HG03280 (cell line): ENCODE measurements at regions not wholly inside any gene's neighbourhood (a gene's known extent, or its start where the extent isn't known, plus 50 kb on each side); places are given as distances from the start of the nearest gene placed in this dataset.

Experiments used
- ATAC-seq: cut with Tn5 transposase; IDR thresholded peaks from one replicate; pipeline ENCODE4 v1.9.1; 2021; ENCODE audit warnings: mild to moderate bottlenecking, moderate library complexity; ENCODE audit not compliant: unreplicated experiment

DNA sequence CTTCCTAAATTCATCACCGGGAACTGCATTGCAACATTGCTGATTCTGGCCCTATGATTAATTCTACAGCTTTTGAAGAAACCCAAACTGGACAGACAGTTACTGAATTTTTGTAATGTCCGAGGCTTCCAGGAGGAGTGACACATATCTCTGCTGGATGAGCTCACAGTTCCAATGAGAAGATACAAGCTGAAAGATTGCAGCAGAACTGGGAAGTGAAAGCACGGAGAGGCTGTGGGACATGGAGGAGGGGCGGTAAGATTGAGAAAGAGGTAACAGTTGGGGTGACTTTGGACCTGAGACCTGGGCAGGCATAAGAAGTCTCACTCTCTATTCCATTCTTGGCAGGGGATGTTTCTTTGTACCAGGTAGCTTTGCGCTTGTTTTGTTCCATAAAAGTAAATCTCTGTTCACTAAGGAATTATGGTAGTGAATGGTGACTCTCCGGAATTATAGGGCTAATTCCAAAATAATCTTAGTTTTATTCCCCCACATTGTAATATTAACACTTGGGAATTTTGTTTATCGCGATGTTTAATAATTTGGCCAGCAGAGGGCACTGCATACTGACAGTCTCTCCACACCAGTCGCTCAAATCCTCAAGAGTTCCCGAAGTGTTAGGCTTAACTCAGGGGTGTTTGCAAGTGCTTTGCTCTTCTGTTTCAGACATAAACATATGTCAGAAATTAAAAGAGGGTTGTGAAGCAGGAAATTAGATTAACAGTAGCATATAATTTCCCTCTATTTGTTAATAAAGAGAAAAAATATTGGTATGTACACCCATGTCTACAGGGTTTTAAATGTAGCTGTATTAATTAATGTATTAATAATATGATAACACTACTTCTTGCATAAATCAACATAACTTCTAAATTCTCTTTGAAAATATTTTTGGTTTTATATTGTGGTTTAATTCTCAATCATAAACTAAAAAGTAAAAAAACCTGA is 201.4 kb downstream of the SOCS6 start:
- peak; percentile 46 for ATAC-seq

GRCh38 chr18:70489571-70489970 is 200.7 kb downstream of the SOCS6 start:
- ATAC-seq: no peak

DNA sequence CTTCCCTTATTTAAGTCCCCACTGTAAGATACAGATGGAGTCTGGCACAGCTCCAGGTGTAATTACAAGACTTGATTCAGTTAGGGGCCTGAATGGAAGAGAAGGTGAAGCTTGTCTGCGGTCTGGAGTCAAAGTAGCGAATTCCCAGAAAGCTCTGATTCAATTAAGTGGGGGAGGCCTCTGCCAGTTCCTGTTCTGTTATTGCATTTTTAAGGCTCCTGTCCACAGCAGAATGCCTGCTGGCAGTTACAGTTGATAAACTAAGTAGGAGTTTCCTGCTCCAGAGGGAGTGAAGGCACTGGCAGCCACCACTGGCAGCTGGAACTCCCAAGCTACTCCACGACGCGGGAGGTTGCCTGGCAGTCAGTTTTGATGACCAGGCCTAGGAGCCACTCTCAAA is 181.1 kb downstream of the SOCS6 start:
- no peak for ATAC-seq

DNA sequence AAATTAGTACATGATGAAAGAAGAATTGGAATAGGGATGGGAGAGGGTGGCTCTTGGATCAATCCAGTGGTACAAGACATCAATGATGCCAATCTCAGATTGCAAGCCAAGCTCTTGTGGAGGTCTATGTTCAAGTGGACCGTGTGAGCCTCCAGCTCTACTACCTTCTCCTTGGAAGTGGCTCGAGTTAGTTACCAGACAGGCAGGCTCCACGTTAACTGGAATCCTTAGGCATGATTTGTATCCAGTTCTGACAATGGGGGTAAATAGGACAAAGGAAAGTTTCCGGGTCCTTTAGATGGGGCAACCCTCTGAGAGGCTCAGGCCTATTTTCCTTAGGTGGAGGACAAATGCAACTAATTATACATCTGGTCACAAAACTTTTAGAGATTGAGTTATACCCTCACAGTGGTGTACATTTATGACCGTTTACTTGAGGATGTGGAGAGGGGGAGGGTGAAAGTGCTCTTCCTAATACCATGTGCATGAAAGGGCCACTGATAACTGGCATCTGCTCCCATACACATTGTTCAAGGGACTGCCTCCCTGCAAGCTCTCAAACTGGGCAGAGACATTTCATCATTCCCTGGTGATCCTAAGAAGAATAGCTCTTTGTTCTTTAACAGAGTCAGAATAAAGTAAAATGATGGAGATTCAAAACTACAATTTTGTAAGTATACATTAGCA is 180.2 kb downstream of the SOCS6 start:
- ATAC-seq: no peak

DNA sequence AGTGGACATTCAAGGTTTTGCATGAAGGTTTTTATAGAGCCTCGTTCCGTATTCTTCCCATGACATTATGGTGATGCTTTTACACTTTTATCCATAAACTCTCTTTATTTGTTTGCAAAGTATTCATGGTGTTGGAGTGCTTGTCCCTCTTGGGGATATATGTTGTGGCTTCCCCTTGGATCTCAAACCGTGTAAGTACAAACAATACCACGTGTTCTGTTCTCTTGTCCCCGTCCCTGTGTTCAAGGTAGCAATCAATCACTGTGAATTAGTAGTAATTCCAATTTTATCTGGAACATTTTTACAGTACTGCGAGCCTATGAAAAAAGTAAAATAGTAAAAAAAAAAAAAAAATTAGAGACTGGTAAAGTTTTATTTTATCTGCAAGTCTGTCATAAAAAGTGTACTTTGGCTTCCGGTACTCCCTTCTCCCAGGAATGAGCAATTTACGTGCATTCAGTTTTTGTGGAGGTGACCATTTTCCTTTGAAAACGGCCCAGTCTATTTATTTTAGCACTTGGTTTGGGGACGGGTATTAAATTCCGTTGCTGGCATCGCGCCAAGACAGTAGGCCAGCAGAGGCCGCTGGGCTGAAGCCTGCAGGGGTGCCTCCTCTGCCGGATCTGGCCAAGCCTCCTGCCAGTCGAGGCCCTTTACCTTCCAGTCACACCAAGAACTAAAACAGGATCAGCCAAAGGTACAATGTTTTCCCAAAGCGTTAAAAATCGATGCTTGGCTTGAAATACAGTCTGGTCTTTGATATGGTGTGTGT is 175.7 kb downstream of the SOCS6 start:
- no peak for ATAC-seq

DNA sequence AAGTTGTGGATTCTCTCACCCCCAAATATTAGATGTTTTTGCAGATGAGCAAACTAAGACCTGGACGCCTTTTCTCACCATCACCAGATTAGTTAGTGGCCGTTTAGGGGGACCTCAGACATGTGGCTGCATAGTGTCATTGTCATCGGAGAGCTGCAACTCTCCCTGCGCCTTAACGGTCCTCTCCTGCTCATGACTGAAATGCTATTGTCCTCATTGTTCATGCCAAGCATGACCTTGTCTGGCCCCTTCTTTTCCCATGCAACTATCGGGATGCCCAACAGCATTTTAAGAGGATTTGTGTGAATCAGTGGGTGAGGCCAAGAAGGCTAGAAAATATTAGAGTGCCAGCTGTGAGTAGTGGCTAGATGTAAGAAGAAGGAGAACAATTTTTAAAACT is 174.2 kb downstream of the SOCS6 start:
- no peak for ATAC-seq

- no peak for ATAC-seq
These were observed 173.2 kb downstream of the SOCS6 start for GRCh38 chr18:70462078-70462439.

DNA sequence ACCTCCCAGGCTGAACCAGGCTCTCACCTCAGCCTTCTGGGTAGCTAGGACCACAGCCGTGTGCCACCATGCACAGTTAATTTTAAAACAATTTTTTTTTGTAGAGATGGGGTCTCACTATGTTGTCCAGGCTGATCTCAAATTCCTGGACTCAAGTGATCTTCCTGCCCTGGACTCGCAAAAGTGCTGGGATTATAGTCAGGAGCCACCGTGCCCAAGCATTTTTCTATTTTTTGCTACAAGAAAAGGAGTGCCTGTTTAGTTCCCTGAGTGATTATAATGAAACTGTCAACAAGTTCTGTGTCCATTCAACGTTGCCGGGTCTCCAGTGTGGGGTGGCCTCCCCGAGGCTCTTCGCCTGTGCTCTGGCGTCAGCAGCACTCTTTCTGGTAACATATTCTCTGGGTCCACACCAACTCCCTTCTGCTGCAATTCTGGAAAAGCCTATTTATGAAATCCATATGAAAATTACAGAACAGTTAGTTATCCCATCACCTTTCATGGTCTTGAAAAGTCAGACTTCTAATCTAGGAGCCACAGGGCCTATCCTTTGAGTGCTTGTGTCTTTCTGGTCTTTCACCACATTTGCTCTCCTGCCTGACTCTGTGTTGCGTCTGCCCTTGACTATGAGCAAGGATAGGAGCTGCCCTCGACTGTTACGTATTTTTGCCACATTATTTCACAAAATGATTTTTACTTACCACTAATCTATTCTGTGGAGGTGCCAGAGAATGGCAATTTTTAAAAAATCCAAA is 172.7 kb downstream of the SOCS6 start:
- no peak for ATAC-seq

DNA sequence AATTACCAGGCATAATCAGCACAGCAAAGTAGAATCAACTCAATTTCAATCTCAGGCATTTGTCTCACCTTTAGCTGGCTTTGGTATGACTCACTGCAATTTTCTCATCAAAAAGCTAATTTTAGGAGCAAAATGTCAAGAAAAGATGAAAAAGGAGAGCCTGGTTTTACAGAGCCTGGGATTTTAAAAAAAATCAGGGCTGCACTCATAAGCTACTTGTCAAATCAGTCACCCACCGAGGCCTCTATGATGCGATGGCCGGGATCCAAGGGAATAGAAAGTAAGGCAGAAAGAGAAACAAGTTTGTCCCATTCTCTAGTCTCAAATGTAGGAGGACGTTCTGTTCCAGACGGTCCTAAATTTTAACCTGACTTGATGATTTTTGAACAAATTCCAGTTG is 170.9 kb downstream of the SOCS6 start:
- ATAC-seq: no peak

DNA sequence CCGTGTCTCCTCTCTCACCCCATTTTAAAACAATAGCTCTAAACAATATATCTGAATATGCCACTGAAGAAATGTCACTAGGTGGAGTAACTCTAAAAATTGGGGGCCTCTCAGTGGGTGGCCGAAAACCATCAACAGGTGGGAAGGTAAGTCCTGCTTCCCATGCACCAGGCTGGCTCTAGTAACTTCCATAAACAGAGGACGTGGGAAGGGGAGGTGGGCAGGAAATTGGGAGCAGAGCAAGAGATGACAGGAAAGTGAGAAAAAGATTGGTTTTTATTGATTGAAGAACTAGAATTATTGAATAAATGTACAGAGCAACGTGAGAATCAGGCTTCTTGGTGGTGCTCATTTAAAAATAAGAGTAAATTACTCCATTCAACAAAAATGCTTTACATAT is 170.4 kb downstream of the SOCS6 start:
- no peak for ATAC-seq

DNA sequence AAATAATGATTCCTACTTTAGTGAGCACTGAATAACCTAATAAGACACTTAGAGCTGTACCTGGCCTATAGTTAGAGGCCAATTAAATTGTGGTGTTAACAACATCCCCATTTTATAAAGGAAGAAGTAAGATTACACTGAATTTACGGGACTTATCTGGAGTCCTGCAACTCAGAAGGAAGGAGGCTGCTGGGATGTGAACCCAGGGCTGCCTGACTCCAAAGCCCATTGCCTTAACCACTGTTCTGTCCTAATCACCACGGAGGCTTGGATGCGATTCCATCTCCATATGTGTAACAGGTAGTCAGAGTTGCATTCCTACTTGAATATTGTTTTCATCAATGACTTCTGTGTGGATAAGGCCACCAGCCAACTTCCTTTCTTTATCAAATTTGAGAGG is 168.9 kb downstream of the SOCS6 start:
- no peak for ATAC-seq

DNA sequence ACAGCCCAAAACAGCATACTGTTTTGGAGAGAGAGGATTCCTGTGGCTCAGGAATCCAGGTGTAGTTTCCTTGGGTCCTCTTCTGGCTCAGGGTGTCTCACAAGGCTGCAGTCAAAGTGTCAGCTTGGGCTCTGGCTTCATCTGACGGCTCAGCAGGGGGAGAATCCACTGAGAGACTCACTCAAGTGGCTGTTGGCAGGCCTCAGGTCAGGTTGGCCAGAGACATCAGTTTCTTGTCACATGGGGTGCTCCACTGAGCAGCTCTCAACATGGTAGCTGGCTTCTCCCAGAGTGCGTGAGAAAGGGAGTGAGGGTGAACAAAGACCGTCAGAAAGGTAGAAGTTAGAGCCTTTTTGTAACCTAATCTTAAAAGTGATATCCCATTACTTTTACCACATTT is 168.4 kb downstream of the SOCS6 start:
- ATAC-seq: no peak

GRCh38 chr18:70456376-70456775 is 167.5 kb downstream of the SOCS6 start:
- no peak for ATAC-seq

DNA sequence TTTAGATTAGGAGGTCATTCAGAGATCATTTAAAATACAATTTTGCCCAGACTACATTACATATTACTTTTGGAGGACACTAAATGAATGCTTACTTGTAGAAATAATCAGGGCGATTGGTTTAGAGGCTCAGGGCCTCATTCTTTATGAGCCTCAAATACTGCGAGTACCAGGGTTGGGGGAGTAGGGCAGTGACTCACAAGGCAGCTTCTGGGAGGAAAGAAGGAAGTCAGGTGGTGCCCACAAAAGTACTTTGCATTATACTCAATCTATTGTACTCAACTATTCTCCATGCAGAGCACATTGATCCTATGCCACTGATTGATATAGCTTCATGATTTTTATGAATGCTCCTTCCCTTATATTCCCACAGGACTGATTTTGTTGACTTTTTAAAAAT is 166.9 kb downstream of the SOCS6 start:
- ATAC-seq: no peak

DNA sequence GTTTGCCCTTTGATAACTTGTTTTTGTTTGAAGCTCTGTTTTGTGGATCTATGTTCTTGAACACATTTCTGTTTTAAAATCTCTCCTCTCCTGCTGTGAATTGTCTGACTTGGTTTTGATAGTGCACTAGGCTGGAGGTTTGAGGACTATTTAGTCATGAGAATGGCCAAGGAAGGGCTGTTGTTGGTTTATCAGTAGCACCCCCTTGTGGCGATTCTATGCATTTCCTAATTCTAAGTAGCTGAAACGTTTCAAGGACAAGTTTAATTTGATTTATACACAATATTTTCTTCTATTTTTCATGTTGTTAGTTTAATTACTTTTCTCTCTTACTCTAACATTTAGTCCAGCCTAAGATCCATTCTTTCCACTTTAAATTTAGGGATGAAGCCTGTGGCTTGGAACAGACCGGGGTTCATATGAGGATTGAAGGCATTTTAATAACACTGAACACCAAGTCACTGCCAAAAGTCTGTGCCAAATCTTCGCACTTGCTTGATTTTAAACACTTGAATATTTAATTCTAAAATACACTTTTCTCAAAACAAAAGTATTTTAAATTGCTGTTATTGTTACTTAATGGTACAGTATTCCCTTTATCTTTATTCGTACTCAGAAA is 166.0 kb downstream of the SOCS6 start:
- peak; percentile 74 for ATAC-seq

- ATAC-seq: no peak
These were observed 164.4 kb downstream of the SOCS6 start for GRCh38 chr18:70453058-70453775.

DNA sequence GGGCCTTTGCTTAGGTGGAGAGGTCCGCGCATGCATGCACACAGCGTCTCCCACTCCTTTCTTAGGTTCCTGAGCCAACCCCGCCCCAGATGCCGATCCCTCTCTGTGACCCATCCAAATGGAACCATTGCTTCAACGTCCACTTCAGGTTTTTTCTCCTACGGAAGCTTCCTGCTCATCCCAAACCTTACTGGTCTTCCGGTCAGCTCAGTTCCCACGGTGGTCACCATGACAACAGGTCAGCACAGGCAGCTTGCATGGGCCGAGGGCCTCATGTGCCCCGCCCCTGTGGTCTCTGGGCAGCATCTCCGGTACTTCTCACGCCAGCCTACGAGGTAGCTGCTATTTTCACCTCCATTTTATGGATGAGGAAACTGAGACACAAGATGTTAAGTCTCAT is 163.7 kb downstream of the SOCS6 start:
- no peak for ATAC-seq

DNA sequence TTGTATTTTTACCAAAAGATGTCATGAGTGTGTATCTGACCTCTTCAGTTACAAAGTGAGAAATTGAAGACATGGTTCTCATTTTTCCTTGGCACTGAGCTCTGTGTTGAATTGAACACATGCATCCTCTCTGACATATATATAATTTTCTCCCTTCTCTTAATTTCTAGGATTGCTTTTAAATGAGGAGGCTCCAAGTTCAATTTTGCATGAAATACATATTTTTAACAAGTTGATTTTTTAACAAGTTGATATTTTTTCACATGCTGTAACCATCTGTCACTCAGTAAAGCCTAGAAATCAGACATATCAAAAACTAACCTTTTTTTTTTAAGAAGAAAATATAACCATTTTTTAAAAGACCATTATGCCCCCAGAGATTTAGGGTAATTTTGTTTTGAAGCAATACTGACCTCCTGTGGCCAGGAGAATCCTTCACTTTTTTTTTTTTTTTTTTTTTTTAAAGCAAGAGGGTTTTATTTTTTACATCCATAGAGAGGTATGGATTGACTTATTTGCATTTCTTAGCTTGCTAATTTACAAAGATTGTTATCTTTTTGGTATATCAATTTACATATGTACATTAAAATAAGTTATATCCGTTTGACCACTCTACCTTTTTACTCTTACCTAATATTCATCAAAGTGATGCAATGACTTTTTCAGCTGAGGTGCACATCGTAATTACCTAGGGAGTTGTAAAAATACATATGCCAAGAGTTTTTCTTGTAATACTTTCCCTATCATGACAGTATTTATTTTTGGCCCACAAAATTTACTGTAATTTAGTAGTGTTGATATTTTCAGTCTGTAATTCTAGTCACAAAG is 161.8 kb downstream of the SOCS6 start:
- ATAC-seq: no peak

- ATAC-seq: no peak
These were observed 159.7 kb downstream of the SOCS6 start for GRCh38 chr18:70448588-70448987.
